H9 (cell line): ENCODE measurements at regions not wholly inside any gene's neighbourhood (a gene's known extent, or its start where the extent isn't known, plus 50 kb on each side); places are given as distances from the start of the nearest gene placed in this dataset.

ENCODE experiments used
- DNase-seq: peaks from one replicate; pipeline ENCODE4 v3.0.0-alpha.2; 2017
- H2AFZ ChIP-seq: one replicate; pipeline ENCODE4 v1.6.1; 2013; ENCODE audit warnings: mild to moderate bottlenecking, low read length, control low read depth, moderate library complexity
- H2AK5ac ChIP-seq: 2 replicates; pipeline ENCODE4 v1.6.1; 2013; ENCODE audit warnings: low read length, control low read depth, mixed read lengths; ENCODE audit not compliant: insufficient read length
- H2BK120ac ChIP-seq: one replicate; pipeline ENCODE4 v1.6.1; 2013; ENCODE audit warnings: low read depth, mild to moderate bottlenecking, low read length, control low read depth, inconsistent platforms; ENCODE audit not compliant: poor library complexity, severe bottlenecking
- H2BK12ac ChIP-seq: 2 replicates; pipeline ENCODE4 v1.6.1; 2013; ENCODE audit warnings: low read length, control low read depth, mixed read lengths, low read depth; ENCODE audit not compliant: insufficient read length
- H2BK15ac ChIP-seq: 2 replicates; pipeline ENCODE4 v1.6.1; 2013; ENCODE audit warnings: low read depth, low read length, control low read depth
- H2BK20ac ChIP-seq: one replicate; pipeline ENCODE4 v1.6.1; 2013; ENCODE audit warnings: low read depth, mild to moderate bottlenecking, low read length, control low read depth, inconsistent platforms; ENCODE audit not compliant: poor library complexity, severe bottlenecking
- H2BK5ac ChIP-seq: 2 replicates; pipeline ENCODE4 v1.6.1; 2013; ENCODE audit warnings: low read length, control low read depth, mixed read lengths; ENCODE audit not compliant: insufficient read length
- H3K14ac ChIP-seq: 2 replicates; pipeline ENCODE4 v1.6.1; 2013; ENCODE audit warnings: low read length, control low read depth; ENCODE audit not compliant: insufficient read depth
- H3K18ac ChIP-seq: 2 replicates; pipeline ENCODE4 v1.6.1; 2013; ENCODE audit warnings: low read depth, mild to moderate bottlenecking, mixed read lengths, low read length, control low read depth; ENCODE audit not compliant: insufficient read length
- H3K23ac ChIP-seq: 2 replicates; pipeline ENCODE4 v1.6.1; 2013; ENCODE audit warnings: low read length, control low read depth, mixed read lengths, low read depth; ENCODE audit not compliant: insufficient read length
- H3K23me2 ChIP-seq: 2 replicates; pipeline ENCODE4 v1.6.1; 2013; ENCODE audit warnings: low read depth, mild to moderate bottlenecking, mixed read lengths, low read length, control low read depth; ENCODE audit not compliant: insufficient read length, poor library complexity, severe bottlenecking
- H3K27ac ChIP-seq: 2 replicates; pipeline ENCODE4 v1.5.1; 2013; ENCODE audit warnings: low read length, control low read depth, mixed read lengths, low read depth; ENCODE audit not compliant: insufficient read length
- H3K27me3 ChIP-seq: 2 replicates; pipeline ENCODE4 v1.6.1; 2013; ENCODE audit warnings: low read length, control low read depth, inconsistent platforms; ENCODE audit not compliant: insufficient read depth
- H3K4ac ChIP-seq: 2 replicates; pipeline ENCODE4 v1.6.1; 2013; ENCODE audit warnings: low read depth, mild to moderate bottlenecking, control low read depth, inconsistent platforms, low read length, moderate library complexity
- H3K4me1 ChIP-seq: 2 replicates; pipeline ENCODE4 v1.6.1; 2013; ENCODE audit warnings: low read length, control low read depth, inconsistent platforms; ENCODE audit not compliant: insufficient read depth
- H3K4me2 ChIP-seq: 2 replicates; pipeline ENCODE4 v1.6.1; 2013; ENCODE audit warnings: low read length, control low read depth, mixed read lengths; ENCODE audit not compliant: insufficient read length, insufficient read depth
- H3K56ac ChIP-seq: 2 replicates; pipeline ENCODE4 v1.6.1; 2013; ENCODE audit warnings: low read depth, mild to moderate bottlenecking, mixed read lengths, low read length, control low read depth; ENCODE audit not compliant: insufficient read length
- H3K79me1 ChIP-seq: 2 replicates; pipeline ENCODE4 v1.6.1; 2013; ENCODE audit warnings: low read depth, mild to moderate bottlenecking, moderate library complexity, low read length, control low read depth, inconsistent platforms; ENCODE audit not compliant: insufficient read depth, poor library complexity, severe bottlenecking
- H3K79me2 ChIP-seq: 2 replicates; pipeline ENCODE4 v1.6.1; 2013; ENCODE audit warnings: low read length, control low read depth, inconsistent platforms; ENCODE audit not compliant: insufficient read depth
- H3K9ac ChIP-seq: 2 replicates; pipeline ENCODE4 v1.6.1; 2013; ENCODE audit warnings: low read length, control low read depth, mixed read lengths; ENCODE audit not compliant: insufficient read length; ENCODE audit errors: extremely low read depth
- H3K9me3 ChIP-seq: one replicate; pipeline ENCODE4 v1.6.1; 2013; ENCODE audit warnings: low read depth, low read length, inconsistent platforms; ENCODE audit not compliant: control insufficient read depth
- H3T11ph ChIP-seq: one replicate; pipeline ENCODE4 v1.6.1; 2013; ENCODE audit warnings: mild to moderate bottlenecking, low read length, control low read depth, inconsistent platforms
- H4K20me1 ChIP-seq: one replicate; pipeline ENCODE4 v1.6.1; 2013; ENCODE audit not compliant: control insufficient read depth, insufficient read length, insufficient read depth
- H4K5ac ChIP-seq: 2 replicates; pipeline ENCODE4 v1.6.1; 2013; ENCODE audit warnings: low read depth, mild to moderate bottlenecking, mixed read lengths, low read length, control low read depth; ENCODE audit not compliant: insufficient read length
- H4K8ac ChIP-seq: replicated peaks from 2 replicates; pipeline ENCODE4 v1.6.1; 2013; ENCODE audit warnings: low read length, control low read depth, mixed read lengths, low read depth; ENCODE audit not compliant: insufficient read length
- H4K91ac ChIP-seq: 2 replicates; pipeline ENCODE4 v1.6.1; 2013; ENCODE audit warnings: low read depth, mild to moderate bottlenecking, moderate library complexity, mixed read lengths, low read length, control low read depth; ENCODE audit not compliant: insufficient read length
- H3K27ac Mint-ChIP-seq, 3 experiments: 2 replicates in 2 of 3; 3 replicates in 1 of 3; pipeline ENCODE4 v1.8.0; 2020 to 2021; ENCODE audit warnings: mixed read lengths in 3 of 3, mild to moderate bottlenecking in 1 of 3, moderate library complexity in 1 of 3
- H3K27me3 Mint-ChIP-seq: 2 replicates; pipeline ENCODE4 v1.8.0; 2021; ENCODE audit warnings: low read depth, mild to moderate bottlenecking, moderate library complexity, mixed read lengths
- H3K36me3 Mint-ChIP-seq, 3 experiments: 2 replicates in 2 of 3; 3 replicates in 1 of 3; pipeline ENCODE4 v1.8.0; 2020 to 2021; ENCODE audit warnings: low read depth in 3 of 3, mixed read lengths in 3 of 3; ENCODE audit not compliant: insufficient read depth in 1 of 3
- H3K4me1 Mint-ChIP-seq, 2 experiments: 2 replicates each; pipeline ENCODE4 v1.8.0; 2020; ENCODE audit warnings: mixed read lengths in 2 of 2
- H3K4me3 Mint-ChIP-seq, 2 experiments: 2 replicates in 1 of 2; 3 replicates in 1 of 2; pipeline ENCODE4 v1.8.0; 2020 to 2021; ENCODE audit warnings: mild to moderate bottlenecking in 2 of 2, mixed read lengths in 2 of 2, moderate library complexity in 1 of 2
- H3K9me3 Mint-ChIP-seq, 2 experiments: 2 replicates in 1 of 2; 3 replicates in 1 of 2; pipeline ENCODE4 v1.8.0; 2020; ENCODE audit warnings: mild to moderate bottlenecking in 2 of 2, mixed read lengths in 2 of 2, moderate library complexity in 1 of 2
- CTCF ChIP-seq: fragments of 200-600 bp; sonication (generic); conservative IDR thresholded peaks from 3 replicates; pipeline ENCODE4 v1.8.0; 2021; ENCODE audit warnings: antibody characterized with exemption, mild to moderate bottlenecking
- WGBS: extraction: QIAGEN DNeasy Blood & Tissue Kit; methylation state at CpG from one replicate; pipeline ENCODE4 v1.1.7; 2013; ENCODE audit warnings: missing lambda C conversion rate, low lambda C conversion rate, mixed read lengths; ENCODE audit not compliant: insufficient read length; ENCODE audit errors: extremely low coverage; 5-methylcytosine and 5-hydroxymethylcytosine counted together

- Histone ChIP-seq H2BK12ac (no peak overlapping the region), H3K79me1 (no peaks in the 10 kb centered on the region), H3K18ac (no peak overlapping the region), H3K23ac (no peak overlapping the region), H4K8ac (no peak overlapping the region), H3K4me1 (no peaks in the 10 kb centered on the region), H2AFZ (no peak overlapping the region), H3K4ac (no peak overlapping the region), H4K5ac (no peak overlapping the region), H3K14ac (no peak overlapping the region), H3K9me3 (no peaks in the 10 kb centered on the region), H3K27me3 (no peaks in the 10 kb centered on the region), H3T11ph (no peak overlapping the region), H3K56ac (no peak overlapping the region), H3K4me2 (no peak overlapping the region), H4K20me1 (no peaks in the 10 kb centered on the region), H3K27ac (no peak overlapping the region), H3K79me2 (no peaks in the 10 kb centered on the region), H2BK15ac (no peak overlapping the region), H2BK20ac (no peak overlapping the region), H3K9ac (no peak overlapping the region), H2BK5ac (no peak overlapping the region), H2AK5ac (no peak overlapping the region), H4K91ac (no peak overlapping the region), H3K23me2 (peaks cover 2% of the 10 kb centered on the region), H2BK120ac (no peak overlapping the region)
- WGBS, result no CpG with 5 or more reads among the region's 1 CpG
- Mint-ChIP-seq H3K27me3 (peaks cover 2% of the 10 kb centered on the region; the same call in 1 of the 2 replicates), H3K4me3 (no peak overlapping the region), H3K4me1 (peaks cover 9% of the 10 kb centered on the region in 2 experiments), H3K9me3 (no peaks in the 10 kb centered on the region), H3K27ac (no peak overlapping the region), H3K36me3 (no peaks in the 10 kb centered on the region)
- TF ChIP-seq CTCF, result no peak
- DNase-seq, result no peak
Observed at GRCh38 chr14:24712374-24712773, 78.4 kb upstream of the GZMB start.
